NCI-H345 treated with DMSO at 0.1 percent for 48 hours (cell line): ENCODE measurements at regions not wholly inside any gene's neighbourhood (a gene's known extent, or its start where the extent isn't known, plus 50 kb on each side); places are given as distances from the start of the nearest gene placed in this dataset.

Experiments
- DNase-seq: peaks from one replicate; lab custom pipeline; 2025; ENCODE audit not compliant: unreplicated experiment; lab: John Stamatoyannopoulos, UW

DNA sequence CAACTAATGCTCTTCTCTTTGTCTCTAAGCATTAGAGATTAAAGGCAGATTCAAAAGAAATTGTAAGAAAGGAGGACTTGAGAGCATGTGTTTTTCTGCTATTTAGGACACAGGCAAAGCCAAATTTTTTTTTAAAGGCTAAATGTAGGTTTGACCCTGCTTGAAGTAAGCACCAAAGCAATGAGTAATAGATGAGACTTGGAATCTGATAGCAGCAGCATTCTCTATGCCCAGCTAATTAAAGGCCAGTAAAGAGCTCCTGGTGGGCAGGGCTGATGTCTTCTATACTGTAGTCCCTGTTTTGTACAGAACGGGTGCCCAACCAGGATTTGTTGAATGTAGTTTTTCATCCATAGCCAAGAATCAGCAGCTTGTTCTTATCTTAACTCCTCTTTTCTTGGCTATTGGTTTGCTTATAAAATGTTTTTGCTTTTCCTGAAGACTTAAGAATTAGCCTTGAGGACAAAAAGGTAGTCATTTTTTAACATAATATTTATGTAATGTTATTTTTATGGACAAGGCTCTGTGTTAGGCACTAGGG lies 179.6 kb downstream of the LMO4 start:
- DNase-seq: no peak

DNA sequence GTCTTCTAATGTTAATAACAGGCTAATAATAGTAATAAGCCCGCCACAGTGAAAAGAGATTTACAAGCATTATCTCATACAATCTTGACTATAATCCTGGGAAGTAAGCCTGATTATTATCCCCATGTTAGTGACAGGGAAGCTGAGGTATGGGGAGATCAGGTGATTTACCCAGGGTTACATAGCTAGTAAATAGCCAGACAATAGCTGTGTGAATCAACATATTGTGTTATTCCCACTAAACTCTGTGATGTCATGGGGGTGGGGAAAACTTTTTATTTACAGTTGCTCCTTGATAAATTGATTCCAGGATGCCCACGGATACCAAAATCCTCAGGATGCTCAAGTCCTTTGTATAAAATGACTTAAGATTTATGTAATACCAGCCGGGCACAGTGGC lies 181.9 kb downstream of the LMO4 start:
- DNase-seq: no peak

DNA sequence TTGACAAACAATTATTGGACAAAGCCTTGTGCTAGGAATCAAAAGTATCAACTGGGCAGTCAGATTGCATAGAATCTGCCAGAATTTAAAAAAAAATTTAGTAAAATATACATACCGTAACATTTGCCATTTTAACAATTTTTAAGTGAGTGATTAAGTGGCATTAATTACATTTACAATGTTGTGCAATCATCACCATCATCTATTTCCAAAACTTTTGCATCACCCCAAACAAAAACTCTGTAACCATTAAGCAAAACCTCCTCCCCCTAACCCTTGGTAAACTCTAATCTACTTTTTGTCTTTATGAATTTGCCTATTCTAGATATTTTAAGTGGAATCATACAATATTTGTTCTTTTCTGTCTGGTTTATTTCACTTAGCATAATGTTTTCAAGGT lies 182.8 kb downstream of the LMO4 start:
- no peak for DNase-seq

DNA sequence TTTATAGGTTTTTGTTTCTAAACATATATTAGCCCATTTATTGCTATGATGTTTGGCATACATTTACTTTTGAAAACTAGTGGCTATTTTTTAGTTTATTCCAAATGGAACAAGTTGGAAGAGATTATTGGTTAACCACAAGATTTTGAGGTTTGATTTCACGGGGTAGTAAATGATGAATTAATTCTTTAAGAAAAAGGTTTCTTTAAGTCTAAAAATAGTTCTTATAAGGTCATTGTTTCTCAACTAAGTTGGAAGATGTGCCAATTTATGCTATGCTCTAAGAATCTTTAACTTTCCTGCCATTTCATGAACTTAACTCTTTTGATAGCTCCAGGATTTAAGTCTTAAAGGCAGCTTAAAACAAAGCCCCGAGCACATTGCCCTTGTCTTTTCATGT lies 183.8 kb downstream of the LMO4 start:
- DNase-seq: no peak

DNA sequence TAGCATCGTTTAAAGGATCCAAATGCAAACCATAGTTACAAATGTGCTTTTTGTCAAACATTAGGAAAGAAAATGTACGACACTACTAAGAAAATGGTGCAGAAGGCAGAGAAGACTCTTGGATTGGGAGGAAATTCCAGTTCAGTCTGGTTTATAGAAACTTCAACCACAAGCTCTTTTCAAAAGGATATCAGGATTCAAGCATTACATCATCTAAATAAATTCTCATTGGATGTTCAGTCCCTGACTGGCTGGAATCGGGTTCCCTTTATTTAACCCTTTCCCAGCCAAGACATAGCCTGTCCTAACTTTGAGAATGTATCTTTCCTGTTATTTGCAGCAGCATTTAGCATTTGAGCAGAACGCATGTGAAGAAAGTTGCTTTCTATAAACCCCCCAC lies 184.6 kb downstream of the LMO4 start:
- DNase-seq: no peak

DNA sequence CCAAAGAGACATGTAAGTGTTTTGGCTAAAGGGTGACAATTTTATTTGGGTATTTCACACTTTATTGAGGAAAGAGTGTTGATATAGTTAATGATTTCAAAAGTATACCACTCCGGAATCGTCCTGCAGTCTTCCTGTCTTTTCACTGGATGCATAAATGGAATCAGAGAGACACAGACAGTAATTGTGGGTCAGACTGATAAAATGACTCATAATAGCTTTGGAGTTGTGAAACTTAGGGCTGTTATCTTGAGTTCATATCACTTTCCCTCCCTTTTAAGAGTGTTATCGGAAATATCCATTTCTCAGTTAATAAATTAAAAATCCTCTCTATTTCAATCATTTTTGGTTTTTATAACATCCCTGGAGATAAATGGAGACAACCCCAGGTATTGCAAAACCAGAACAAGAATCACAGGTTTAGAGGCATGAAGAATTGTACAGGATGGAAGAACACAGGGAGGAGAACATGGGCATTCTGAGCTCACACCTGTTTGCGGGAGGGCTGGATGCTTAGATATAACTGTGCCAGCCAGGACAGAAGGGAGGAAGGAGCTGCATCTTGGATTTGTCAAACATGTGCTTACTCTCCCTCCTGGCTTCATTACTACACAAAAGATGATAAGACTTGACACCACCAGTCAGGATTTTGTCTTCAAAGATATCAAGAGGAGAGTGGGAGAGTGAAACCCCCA lies 185.4 kb downstream of the LMO4 start:
- no peak for DNase-seq

DNA sequence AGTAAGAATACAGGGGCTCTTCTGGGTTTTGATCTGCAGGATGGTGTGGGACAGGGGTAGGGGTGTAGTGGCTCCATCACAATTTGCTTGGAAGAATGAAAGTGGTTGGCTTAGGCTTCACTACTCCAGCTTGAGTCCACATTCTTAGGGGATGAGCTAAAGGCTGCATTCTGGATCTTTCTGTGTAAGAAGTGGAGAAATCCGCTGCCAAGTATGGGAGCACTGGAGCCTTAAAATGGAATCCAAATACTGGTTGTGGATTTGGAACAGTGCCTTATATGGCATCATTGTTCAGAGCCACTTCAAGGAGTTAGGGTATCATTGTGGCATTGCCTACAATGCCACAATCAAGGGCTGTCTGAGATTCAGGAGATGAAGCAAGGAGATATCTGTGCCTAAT lies 187.1 kb downstream of the LMO4 start:
- DNase-seq: no peak

DNA sequence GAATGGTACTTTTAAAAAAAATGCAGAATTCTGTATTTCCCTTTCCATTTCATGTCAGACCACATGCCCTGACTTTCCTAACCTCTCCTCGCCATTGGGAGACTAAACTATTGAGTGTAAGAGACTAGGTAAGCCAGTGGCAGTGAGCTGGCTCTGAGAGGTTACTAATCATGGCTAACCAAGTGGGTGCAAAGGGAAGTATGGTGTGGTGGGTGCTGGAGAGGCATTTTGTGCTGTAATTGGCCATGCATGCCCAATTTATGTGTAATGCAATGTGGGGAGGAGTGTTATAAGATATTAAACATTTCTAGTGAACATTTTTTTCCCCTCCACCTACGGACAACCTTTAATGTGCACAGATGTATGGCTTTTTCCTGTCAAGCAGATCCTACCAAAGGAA lies 190.1 kb downstream of the LMO4 start:
- DNase-seq: no peak

DNA sequence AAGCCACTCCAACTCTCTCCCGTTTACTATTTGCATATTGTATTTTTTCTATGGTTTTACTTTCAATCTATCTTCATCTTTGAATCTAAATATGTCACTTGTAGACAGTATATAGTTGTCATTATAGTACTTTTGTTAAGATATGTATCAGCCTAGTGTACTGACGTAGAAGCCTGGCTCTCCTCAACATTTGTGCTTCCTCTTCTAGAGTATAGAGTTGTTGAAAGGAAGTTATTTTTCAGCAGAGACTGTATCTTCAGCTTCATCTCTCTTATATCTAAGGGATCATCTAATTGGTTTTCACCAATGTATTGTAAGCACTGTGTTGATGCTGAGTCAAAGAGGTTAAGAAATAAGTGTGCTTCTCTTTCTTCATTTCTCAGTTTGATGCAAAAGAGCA lies 192.8 kb downstream of the LMO4 start:
- DNase-seq: no peak

DNA sequence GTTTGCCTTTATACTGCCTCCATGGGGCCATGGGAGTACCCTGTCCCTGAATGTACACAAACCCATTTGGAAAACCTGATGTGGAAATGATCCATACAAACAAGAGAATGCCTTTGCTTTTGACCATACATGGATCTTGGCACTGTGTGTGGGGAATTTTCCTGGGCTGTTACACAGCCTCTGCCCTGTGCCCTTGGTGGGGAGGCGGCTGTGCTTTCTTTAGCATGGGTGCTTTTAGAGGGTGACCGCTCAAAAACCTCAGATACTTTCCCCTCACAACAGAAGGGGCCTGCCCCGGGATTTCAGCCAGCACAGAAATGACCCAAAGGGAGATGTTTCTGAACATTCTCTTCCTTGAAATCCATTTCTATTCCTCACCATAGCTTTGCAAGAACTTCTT lies 194.8 kb downstream of the LMO4 start:
- DNase-seq: no peak

DNA sequence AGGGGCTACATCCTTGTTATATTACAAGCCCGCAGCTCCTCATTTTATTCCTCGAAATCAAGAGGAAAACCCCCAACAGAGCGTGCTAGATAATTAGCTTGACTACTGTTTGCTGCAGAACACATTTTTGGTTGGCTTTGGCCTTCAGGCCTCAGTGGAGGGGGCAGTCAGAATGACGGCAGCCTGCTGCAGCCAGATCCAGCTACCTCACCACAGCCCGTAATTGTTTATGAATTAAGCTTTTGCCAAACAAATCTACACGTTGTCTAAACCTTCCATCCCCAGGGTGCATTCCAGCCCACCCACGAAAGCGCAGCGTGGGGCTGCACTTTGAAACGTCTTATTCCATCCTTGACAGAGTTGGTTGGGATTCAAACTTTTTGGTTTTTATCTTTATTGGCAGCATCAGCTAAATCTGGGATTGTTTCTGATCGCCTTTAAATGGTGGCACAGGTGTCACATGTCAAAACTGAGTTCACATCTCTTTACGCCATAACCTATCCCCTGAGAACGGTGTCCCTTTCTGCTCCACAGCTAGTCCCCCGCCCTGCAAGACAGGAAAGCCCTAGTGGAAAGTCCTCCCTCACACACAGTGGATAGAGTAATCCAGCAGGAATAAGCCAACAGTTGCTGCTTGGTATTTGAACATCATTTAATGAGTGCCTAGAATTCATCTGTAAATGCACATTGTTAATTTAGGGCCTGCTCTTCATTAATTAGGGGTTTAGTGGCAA lies 195.5 kb downstream of the LMO4 start:
- DNase-seq: no peak

DNA sequence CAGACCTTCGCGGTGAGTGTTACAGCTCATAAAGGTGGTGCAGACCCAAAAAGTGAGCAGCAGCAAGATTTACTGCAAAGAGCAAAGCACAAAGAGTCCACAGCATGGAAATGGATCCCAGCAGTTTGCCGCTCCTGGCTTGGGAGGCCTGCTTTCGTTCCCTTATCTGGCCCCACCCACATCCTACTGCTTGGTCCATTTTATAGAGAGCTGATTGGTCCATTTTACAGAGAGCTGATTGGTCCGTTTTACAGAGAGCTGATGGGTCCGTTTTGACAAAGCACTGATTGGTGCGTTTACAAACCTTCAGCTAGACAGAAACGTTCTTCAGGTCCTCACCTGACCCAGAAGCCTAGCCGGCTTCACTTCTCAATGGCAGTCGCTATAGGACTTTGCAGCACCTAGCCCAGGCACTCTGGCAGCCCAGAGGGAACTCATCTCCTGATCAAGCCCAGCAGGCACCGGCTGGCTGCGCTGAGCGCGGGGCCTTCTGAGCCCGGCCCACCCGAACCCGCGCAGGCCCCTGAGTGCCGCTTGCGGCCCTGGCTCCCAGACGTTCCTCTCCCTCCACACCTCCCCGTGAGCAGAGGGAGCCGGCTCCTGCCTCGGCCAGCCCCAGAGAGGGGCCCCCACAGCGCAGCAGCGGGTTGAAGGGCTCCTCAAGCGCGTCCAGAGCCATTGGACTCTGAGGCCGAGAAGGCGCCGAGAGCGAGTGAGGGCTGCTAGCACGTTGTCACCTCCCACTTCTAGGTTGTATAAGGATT lies 200.3 kb downstream of the LMO4 start:
- no peak for DNase-seq

DNA sequence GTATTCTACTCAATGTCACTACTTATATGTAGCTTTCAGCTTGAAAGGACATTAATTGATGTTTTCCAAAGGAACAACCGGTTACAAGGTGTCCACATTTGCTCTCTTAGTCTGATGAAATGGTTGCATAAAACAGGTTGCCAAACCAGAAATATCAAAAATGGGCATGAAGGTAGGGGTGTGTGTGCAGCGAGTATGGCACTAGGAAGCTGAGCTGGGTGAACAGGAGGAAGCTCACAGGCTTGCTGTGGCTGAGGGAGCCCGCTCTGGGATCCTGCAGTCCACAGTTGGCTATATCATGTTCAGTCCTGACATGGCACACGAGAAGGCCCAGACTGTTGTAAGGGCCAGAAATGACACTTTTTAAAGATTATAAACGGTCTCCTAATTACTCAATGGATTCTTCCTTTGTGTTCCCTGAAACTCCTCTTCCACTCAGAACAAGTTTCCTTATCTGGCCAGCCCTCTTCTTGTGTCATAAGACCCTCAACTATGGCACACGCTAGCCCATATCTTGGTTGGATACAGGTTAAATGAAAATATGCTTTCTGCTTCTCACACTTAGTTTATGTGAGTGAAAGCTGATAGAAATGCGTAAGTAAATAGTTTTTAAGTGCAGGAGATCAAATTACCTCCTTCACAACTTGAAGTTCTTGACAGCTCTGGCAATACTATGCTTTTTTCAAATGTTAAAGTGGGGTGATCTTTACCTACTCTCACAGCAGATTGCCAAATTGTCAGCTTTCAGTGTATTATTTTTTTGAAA lies 201.5 kb downstream of the LMO4 start:
- DNase-seq: no peak

DNA sequence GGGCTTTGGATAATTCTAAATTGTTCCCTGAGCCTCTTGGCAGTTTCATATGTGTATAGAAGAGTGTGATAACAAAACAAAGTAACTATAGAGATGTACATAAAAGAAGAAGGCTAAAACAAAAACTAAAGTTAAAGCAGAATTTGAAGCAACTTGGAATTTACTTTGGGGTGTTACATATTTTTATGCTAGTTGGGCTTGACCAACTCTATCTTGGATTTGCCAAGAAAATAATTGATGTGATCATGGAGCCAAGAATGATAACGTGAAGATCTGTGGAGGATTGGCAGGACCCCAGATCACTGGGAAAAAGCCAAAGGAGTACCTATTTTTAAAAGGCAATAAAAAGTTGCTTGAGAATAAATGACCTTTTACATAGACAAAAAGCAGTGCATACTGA lies 206.9 kb downstream of the LMO4 start:
- DNase-seq: no peak

DNA sequence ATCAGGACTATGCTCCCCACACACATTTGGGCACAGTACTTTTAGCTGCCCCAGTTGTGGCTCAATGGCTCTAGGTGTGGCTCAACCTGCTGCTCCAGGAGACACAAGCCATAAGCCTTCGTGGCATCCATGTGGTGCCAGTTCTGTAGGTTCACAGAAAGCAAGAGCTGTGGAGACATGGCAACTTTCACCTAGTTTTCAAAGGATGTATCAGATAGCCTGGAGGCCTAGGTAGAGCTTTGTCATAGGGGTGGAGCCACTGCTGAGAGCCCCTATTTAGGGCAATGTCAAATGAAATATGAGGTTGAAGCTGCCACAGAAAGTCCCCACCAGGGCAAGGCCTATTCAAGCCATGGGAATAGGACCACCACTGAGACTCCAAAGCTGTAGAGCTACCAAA lies 210.5 kb downstream of the LMO4 start:
- no peak for DNase-seq

DNA sequence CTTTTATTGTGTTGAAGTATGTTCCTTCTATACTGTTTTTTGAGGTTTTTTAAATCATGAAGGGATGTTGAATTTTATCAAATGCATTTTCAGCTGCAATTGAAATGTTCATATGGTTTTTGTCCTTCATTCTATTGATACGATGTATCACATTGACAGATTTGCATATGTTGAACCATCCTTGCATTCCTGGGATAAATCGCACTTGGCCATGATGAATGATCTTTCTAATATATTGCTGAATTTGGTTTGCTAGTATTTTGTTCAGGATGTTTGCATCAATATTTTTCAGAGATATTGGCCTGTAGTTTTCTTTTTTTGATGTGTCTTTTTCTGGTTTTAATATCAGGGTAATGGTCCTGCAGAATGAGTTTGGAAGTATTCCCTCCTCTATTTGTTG lies 214.0 kb downstream of the LMO4 start:
- no peak for DNase-seq

DNA sequence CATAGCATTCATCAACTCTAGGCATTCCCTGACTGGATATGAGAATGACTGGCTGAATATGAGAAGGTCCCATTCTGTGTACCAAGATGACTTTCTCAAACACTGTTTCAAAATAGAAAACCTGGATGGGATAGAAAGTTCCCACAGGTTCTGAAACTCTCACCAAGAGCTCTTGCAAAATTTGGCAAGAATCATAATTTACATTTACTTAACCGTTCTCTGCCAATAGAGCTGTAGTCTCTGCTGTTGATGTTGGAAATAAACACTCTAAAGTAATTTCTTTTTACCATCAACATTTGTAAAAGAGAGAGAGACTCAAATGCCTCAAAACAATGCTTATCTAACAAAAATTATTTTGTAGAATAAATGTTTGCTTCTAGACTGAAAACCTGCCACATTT lies 221.1 kb downstream of the LMO4 start:
- no peak for DNase-seq

DNA sequence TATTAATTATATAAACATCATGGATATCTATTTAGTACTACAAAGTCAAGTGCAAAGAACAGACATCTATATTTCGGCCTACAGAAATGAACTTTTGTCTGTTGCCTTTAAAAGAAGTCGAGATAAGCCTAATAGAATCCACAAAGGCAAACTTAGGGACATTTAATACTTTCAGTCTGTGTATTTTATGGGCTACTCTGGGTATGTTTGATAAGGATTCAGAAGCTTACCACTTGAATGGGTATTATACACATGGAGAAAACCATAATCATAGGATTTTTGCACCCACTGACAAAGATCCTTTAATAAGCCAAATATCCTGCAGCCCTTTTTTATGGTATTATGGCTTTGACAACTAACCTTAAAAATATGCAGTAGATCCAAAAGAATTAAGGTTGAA lies 224.8 kb downstream of the LMO4 start:
- DNase-seq: no peak

DNA sequence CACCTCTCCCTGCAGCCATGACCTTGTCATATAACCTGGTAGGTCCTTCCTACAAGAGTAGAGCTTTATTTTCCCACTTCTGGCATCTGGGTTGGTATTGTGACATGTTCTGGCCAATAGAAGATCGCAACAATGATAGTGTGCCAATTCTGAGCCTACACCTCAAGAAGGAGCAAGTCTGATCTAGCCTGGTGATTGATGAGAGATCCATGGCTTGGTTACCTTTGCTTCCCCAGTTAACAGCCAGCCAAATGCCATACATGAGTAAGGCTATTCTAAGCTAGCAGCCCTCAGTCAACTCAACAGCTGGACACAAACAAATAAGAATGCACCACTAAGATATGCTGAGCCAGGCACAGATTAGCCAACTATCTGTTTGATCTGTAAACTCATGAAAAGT lies 226.7 kb downstream of the LMO4 start:
- DNase-seq: no peak

DNA sequence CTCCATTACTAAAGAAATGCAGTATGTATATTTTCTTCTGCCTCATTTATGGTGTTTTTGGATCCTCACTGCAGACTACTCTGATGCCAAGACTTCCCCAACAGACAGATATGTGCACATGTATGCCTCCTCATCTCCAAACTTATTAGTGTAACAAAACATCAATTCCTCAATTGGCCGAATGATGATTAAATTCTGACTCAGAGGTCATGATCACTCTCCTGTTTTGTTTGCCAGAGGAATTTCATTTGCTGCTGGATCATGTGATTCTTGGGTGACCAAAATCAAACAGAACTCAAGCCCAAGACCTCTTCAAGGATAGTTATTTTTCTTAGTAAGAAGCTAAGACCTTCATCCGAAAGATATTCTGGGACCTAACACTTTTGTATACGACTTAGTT lies 227.6 kb downstream of the LMO4 start:
- no peak for DNase-seq

DNA sequence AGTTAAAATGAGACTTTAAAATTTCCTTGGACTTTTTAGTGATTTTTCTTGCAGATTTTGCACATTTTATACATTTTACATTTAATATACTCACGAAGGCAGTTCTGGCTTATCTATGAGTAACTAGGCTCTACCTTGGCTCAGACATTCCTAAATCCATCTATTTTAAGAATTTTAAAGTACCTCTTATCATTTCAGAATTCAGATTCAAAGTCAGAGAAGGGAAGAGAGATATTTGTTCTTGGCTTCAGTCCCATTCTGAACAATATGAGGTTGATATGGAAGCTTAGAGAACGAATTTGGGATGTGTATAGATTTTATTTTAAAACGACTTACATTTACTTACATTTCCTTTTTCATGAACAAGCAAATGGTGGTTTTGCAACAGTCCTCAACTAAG lies 230.2 kb downstream of the LMO4 start:
- DNase-seq: no peak
